SW480 (cell line): ENCODE measurements at regions not wholly inside any gene's neighbourhood (a gene's known extent, or its start where the extent isn't known, plus 50 kb on each side); places are given as distances from the start of the nearest gene placed in this dataset.
"Not testable (repeated sequence)": the region's sequence is repeated elsewhere in the genome, so short reads cannot be mapped to it uniquely, and the experiment has no call there.

Experiments used
- DNase-seq: peaks from one replicate; pipeline ENCODE4 v3.0.0-alpha.2; 2016; ENCODE audit warnings: low spot score

DNA sequence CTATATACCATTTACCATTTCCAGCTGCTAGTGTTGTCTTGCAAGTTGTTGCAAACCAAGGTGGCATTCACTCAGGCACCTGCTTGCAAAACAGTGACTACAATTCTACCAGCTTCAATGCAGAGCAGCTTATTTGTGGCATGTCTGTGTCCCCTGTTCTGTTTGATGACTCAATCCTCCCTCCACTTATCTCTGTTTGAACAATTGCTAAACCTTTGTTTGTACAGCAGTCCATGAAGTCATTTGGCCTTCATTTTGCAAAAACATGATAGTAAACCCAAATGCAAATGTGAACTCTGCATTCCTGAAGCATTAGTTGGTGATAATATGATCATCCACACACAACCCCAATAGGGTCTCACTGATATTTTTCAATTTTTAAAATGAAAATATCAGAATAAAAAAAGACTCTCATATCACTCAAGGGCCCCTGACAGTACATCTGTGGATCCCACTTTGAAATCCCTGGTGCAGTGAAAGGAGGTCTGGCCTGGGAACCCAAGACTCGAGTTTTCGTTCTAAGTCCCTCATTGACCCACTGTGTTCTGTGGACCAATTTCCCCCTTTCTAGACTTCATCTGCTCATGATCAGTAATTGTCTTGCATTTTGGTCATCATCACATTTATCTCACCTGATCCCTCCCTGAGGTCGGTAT is 425.4 kb downstream of the RPS24 start:
- DNase-seq: peak; percentile 90

- DNase-seq: no peak
These were observed 426.0 kb downstream of the RPS24 start for GRCh38 chr10:78459639-78460037.

DNA sequence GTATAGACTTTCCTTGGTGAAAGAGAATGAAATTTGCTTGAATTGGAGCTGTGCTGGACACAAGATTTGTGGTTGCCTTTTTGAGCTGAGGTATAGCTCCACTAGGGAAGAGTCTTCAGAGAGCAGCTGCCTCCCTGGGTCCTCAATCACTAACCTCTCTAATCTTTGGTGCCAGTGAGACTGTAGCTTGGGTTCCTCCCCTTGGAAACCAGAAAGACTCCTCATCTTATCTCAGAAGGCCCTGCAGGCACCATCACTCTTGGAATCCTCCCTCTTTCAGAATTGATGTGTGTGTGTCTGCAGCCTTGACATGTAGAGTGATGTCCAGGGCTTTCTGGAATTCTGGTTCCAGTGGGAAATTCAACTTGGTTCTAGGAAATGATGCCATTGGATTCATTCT is 426.5 kb downstream of the RPS24 start:
- no peak for DNase-seq

DNA sequence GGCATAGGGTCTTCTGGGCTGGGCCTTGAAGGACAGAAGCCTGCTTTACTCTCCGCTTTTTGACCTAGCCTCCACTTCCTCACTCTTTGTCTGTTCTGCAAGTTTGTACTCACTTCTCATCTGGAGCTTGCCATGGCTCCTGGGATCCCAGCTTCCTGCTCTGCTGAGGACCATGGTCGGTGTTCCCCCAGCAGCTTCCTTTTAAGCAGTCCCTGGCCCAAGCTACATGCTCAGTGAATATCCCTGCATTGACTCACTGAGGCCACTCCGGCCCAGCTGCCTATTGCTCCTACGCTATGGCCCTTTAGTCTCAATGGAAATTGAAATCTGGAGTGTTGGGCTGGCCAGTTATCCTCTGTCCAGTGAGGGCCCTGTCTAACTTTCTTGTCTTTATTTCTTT is 427.7 kb downstream of the RPS24 start:
- no peak for DNase-seq

DNA sequence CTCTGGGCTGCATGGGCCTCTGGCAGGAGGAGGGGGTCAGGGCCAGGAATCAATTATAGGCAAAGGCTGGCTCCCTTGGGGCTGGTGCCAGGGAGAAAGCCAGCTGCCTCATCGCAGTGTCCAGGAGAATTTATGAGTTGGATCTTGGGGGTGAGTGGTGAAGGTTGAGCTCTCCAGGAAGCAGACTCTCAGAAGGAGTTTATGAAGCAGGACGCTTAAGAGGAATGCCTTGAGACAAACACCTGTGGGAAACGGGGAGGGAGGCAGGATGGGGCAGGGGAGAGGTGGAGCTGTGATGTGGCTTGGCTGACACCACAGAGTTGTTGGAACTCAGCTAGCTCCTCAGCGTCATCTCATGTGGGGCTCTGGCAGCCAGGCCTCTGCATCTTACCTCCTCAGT is 428.5 kb downstream of the RPS24 start:
- no peak for DNase-seq

GRCh38 chr10:78462726-78463228 is 429.1 kb downstream of the RPS24 start:
- DNase-seq: no peak

GRCh38 chr10:78464118-78464855 is 430.6 kb downstream of the RPS24 start:
- no peak for DNase-seq

DNA sequence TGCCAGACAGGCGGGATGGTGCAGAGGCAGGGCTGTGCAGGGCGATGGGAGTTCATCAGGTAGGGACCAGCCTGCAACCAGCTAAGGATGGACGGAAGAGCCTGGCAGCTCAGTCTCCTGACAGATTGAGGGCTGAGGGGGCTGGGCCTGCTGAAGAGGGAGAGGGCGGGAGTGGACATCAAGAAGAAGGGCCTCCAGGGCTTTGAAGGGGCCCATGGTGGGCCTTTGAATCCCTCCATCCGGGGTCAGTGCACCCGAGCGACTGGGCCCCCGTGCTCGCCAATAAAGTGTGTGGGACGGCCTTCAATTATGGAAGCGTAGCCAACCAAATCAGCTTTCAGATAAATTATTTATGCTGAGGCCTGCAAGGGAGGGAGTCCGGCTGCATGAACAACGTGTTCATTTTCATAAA is 431.2 kb downstream of the RPS24 start:
- no peak for DNase-seq

GRCh38 chr10:78465431-78465830 is 431.8 kb downstream of the RPS24 start:
- DNase-seq: no peak

DNA sequence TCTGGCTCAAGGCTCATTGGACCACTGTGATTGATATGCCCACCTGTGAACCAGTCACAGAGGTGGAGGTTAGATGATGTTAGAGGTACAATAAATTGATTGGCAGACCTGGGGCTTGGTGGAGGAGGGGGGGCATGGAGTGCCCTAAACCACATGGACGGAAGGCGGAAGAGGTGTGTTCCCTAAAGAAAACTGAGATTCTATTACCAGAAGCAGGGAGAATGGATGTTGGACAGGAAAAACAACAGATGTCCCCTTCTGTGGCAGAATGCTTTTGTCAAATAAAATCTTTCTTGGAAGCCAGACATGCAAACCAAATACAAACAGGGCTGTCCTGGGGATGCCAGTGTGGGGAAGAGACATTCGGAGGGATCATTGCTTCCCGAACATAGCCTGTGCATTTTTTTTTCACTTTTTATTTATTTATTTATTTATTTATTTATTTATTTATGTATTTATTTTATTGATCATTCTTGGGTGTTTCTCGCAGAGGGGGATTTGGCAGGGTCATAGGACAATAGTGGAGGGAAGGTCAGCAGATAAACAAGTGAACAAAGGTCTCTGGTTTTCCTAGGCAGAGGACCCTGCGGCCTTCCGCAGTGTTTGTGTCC is 433.9 kb downstream of the RPS24 start:
- DNase-seq: no peak

DNA sequence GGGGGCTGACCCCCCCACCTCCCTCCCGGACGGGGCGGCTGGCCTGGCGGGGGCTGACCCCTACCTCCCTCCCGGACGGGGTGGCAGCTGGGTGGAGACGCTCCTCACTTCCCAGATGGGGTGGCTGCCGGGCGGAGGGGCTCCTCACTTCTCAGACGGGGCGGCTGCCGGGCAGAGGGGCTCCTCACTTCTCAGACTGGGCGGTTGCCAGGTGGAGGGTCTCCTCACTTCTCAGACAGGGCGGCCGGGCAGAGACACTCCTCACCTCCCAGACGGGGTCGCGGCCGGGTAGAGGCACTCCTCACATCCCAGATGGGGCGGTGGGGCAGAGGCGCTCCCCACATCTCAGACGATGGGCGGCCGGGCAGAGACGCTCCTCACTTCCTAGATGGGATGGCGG is 435.1 kb downstream of the RPS24 start:
- DNase-seq: not testable (repeated sequence)

- DNase-seq: peak; percentile 53
These were observed 436.8 kb downstream of the RPS24 start for GRCh38 chr10:78470267-78471103.

DNA sequence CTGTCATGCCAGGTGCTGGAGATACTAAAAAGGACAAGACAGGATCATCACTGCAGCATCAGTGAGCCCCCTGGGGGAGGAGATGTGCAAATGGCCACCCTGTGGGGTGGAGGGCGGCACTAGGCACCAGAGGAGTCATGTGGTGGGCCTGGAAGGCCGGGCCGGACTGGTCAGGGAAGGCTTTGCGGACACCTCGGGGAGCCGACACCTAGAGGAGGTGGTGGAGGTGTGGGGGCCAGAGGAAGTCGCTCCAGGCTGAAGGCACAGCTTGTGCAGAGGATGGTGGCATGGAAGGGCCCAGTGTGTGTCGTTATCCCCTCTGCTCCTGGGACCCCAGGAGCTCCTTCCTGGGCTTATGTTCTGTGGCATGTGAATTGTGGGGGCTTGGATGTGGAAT is 437.7 kb downstream of the RPS24 start:
- DNase-seq: no peak

- DNase-seq: peak; percentile 51
These were observed 438.3 kb downstream of the RPS24 start for GRCh38 chr10:78471723-78472550.

DNA sequence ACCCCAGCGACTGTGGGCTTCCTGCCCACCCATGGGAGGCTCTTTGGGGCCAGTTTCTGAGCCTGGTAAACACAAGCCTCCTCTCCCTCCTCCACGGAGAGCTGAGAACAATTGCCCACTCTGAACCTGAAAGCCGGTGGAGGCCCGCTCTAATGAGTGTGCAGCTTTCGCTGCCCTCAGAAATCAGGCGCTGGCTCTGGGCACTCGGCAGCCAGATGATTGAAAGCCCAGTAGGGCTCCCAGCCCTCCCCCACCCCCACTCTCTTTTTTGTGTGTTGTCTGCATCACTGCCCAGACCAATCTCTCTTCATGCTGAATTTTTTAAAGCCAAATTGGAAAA is 438.9 kb downstream of the RPS24 start:
- DNase-seq: peak; percentile 19

- DNase-seq: no peak
These were observed 439.3 kb downstream of the RPS24 start for GRCh38 chr10:78473006-78473405.

GRCh38 chr10:78474743-78475142 is 441.1 kb downstream of the RPS24 start:
- DNase-seq: no peak

GRCh38 chr10:78475437-78475836 is 441.8 kb downstream of the RPS24 start:
- no peak for DNase-seq

- no peak for DNase-seq
These were observed 442.5 kb downstream of the RPS24 start for GRCh38 chr10:78476156-78476555.

- no peak for DNase-seq
These were observed 443.2 kb downstream of the RPS24 start for GRCh38 chr10:78476844-78477243.

- no peak for DNase-seq
These were observed 445.3 kb downstream of the RPS24 start for GRCh38 chr10:78478919-78479318.

- DNase-seq: no peak
These were observed 445.8 kb downstream of the RPS24 start for GRCh38 chr10:78479467-78479866.
